Endothelial cell of umbilical vein (primary cell): ENCODE measurements at regions not wholly inside any gene's neighbourhood (a gene's known extent, or its start where the extent isn't known, plus 50 kb on each side); places are given as distances from the start of the nearest gene placed in this dataset.

ENCODE experiments used
- BruUV-seq: library from RNA; stranded (reverse); fragments of 400-500 nt; replicated peaks from 2 replicates; lab custom pipeline; 2021; lab: Mats Ljungman, UMichigan
- CTCF ChIA-PET: fragments of 300-600, 350-600 bp; sonication (Branson Sonifier 250); formaldehyde crosslinking; loops from one replicate; lab custom pipeline; 2021; ENCODE audit warnings: antibody characterized with exemption, inconsistent platforms; lab: Charles Lee
- POLR2A ChIA-PET: fragments of 300-600, 350-600 bp; sonication (Branson Sonifier 250); formaldehyde crosslinking; loops from one replicate; lab custom pipeline; 2021; ENCODE audit warnings: antibody characterized with exemption, inconsistent platforms; lab: Charles Lee
- DNase-seq: peaks from one replicate; pipeline ENCODE4 v3.0.0-alpha.2; 2011; ENCODE audit warnings: low read depth, low spot score
- FAIRE-seq: peaks from 2 replicates; lab custom pipeline; 2011; peaks lifted over from hg19 to GRCh38; lab: Jason Lieb, UNC
- H2AFZ ChIP-seq: 2 replicates; pipeline ENCODE4 v1.6.0; 2012; ENCODE audit warnings: low read depth, low read length, control low read depth, inconsistent platforms
- H3K27ac ChIP-seq: 2 replicates; pipeline ENCODE4 v1.5.1; 2011; ENCODE audit warnings: low read depth, mild to moderate bottlenecking, control low read depth, low read length, moderate library complexity; ENCODE audit not compliant: insufficient read depth
- H3K27me3 ChIP-seq, 2 experiments: 2 replicates each; pipeline versions ENCODE4 v1.6.0 to v1.6.1; 2011; ENCODE audit warnings: low read length in 2 of 2, mixed read lengths in 1 of 2; ENCODE audit not compliant: control insufficient read depth in 2 of 2, insufficient read depth in 2 of 2
- H3K36me3 ChIP-seq, 2 experiments: 2 replicates in 1 of 2; 3 replicates in 1 of 2; pipeline ENCODE4 v1.5.1; 2011; ENCODE audit warnings: low read length in 2 of 2, mild to moderate bottlenecking in 1 of 2, moderate library complexity in 1 of 2; ENCODE audit not compliant: control insufficient read depth in 2 of 2, insufficient read depth in 2 of 2; ENCODE audit errors: extremely low read depth in 1 of 2
- H3K4me1 ChIP-seq: 3 replicates; pipeline ENCODE4 v1.5.1; 2011; ENCODE audit warnings: mild to moderate bottlenecking, low read length; ENCODE audit not compliant: control insufficient read depth, insufficient read depth; ENCODE audit errors: extremely low read depth
- H3K4me2 ChIP-seq: 2 replicates; pipeline ENCODE4 v1.6.1; 2011; ENCODE audit warnings: low read length, control low read depth, mixed read lengths; ENCODE audit not compliant: insufficient read depth
- H3K4me3 ChIP-seq, 3 experiments: fragments of 200-600 bp in 1 of 3; sonication (generic), shearing (Covaris generic) in 1 of 3; replicated peaks in 1 of 3; 2 replicates each; pipeline ENCODE4 v1.5.1; 2011 to 2016; ENCODE audit warnings: control low read depth in 3 of 3, low read length in 3 of 3, mild to moderate bottlenecking in 2 of 3, inconsistent platforms in 1 of 3, low read depth in 1 of 3, moderate library complexity in 1 of 3; ENCODE audit not compliant: insufficient read depth in 1 of 3
- H3K79me2 ChIP-seq: 2 replicates; pipeline ENCODE4 v1.6.0; 2012; ENCODE audit warnings: low read length, inconsistent platforms; ENCODE audit not compliant: control insufficient read depth, insufficient read depth
- H3K9ac ChIP-seq: replicated peaks from 2 replicates; pipeline ENCODE3; 2011; ENCODE audit warnings: low read length, control low read depth; ENCODE audit not compliant: insufficient read depth; ENCODE audit errors: extremely low read depth
- H3K9me1 ChIP-seq: replicated peaks from 3 replicates; pipeline ENCODE4 v1.6.0; 2011; ENCODE audit warnings: mild to moderate bottlenecking, low read length; ENCODE audit not compliant: control insufficient read depth, insufficient read depth; ENCODE audit errors: extremely low read depth
- H3K9me3 ChIP-seq: replicated peaks from 2 replicates; pipeline ENCODE4 v1.5.1; 2012; ENCODE audit warnings: low read length, inconsistent platforms; ENCODE audit not compliant: control insufficient read depth, insufficient read depth
- H4K20me1 ChIP-seq: replicated peaks from 2 replicates; pipeline ENCODE3; 2011; ENCODE audit warnings: mild to moderate bottlenecking, low read length; ENCODE audit not compliant: control insufficient read depth, insufficient read depth; ENCODE audit errors: extremely low read depth
- CTCF ChIP-seq, 2 donors: IDR thresholded peaks; 1 replicate in 1 of 2; 2 replicates in 1 of 2; pipeline ENCODE4 v1.5.1; 2011; ENCODE audit warnings: low read length in 2 of 2, mild to moderate bottlenecking in 2 of 2, moderate library complexity in 2 of 2, control low read depth in 1 of 2, inconsistent platforms in 1 of 2, low read depth in 1 of 2; ENCODE audit not compliant: insufficient read depth in 1 of 2; ENCODE audit errors: extremely low read depth in 1 of 2
- EZH2 ChIP-seq: IDR thresholded peaks from 2 replicates; pipeline ENCODE4 v1.6.1; 2012; ENCODE audit warnings: borderline replicate concordance, low read depth, mild to moderate bottlenecking, moderate library complexity, low read length, inconsistent platforms; ENCODE audit not compliant: severe bottlenecking
- FOS ChIP-seq: IDR thresholded peaks from 2 replicates; pipeline ENCODE4 v1.6.1; 2011; ENCODE audit warnings: mild to moderate bottlenecking, low read length, moderate library complexity, borderline replicate concordance; ENCODE audit not compliant: insufficient read depth
- GATA2 ChIP-seq: IDR thresholded peaks from 2 replicates; pipeline ENCODE4 v1.7.0; 2011; ENCODE audit warnings: low read depth, mild to moderate bottlenecking, moderate library complexity, mixed read lengths, low read length; ENCODE audit not compliant: insufficient read length, insufficient read depth
- JUN ChIP-seq: IDR thresholded peaks from 2 replicates; pipeline ENCODE4 v1.6.1; 2011; ENCODE audit warnings: borderline replicate concordance, low read depth; ENCODE audit not compliant: insufficient read length, insufficient read depth
- MAX ChIP-seq: IDR thresholded peaks from 2 replicates; pipeline ENCODE4 v1.6.1; 2011; ENCODE audit not compliant: insufficient read depth, insufficient read length
- MYC ChIP-seq: IDR thresholded peaks from one replicate; pipeline ENCODE4 v1.6.1; 2011; ENCODE audit warnings: mild to moderate bottlenecking, low read depth, low read length
- POLR2A ChIP-seq: IDR thresholded peaks from 2 replicates; pipeline ENCODE4 v1.6.1; 2012; ENCODE audit warnings: low read depth, mild to moderate bottlenecking, control low read depth, low read length
- POLR2AphosphoS5 ChIP-seq: IDR thresholded peaks from 2 replicates; pipeline ENCODE4 v1.6.1; 2012; ENCODE audit warnings: low read depth, mild to moderate bottlenecking, control low read depth, low read length, moderate library complexity; ENCODE audit not compliant: insufficient read depth
- dilution Hi-C: fragments of 300-500 bp; cut with MboI; formaldehyde crosslinking; loops from one replicate; pipeline ENCODE4 v1.15.0; 2019; ENCODE audit warnings: low sequenced_read_pairs; ENCODE audit not compliant: extremely low pct_ligation_motif_present
- intact Hi-C: fragments of 100-400 bp; cut with micrococcal nuclease; formaldehyde crosslinking; loops from one replicate; pipeline ENCODE4 v1.10.0; 2022

- no peaks in the 10 kb centered on the region for H3K27me3 ChIP-seq
- peak overlapping the region; percentile 53 for H2AFZ ChIP-seq
- H3K9ac ChIP-seq: no peak overlapping the region
- H3K9me1 ChIP-seq: no peaks in the 10 kb centered on the region
- peak; percentile 43 for DNase-seq
- H3K4me3 ChIP-seq: no peak overlapping the region
- H3K36me3 ChIP-seq: no peaks in the 10 kb centered on the region
- no TSS peak for BruUV-seq
- peak overlapping the region; percentile 31 for H3K27ac ChIP-seq
- FAIRE-seq: peak; percentile 97
- ChIA-PET POLR2A (no interaction called here), CTCF (interaction anchor here (0.8 to 1.6 kb wide), 4 partner anchors 8 to 356 kb away, joined by 3 to 5 read pairs (median 4); partner anchors contain the start of gene MAMLD1)
- dilution Hi-C loops (no loop called here), intact Hi-C loops (loop anchor here (1.0 kb wide), 1 partner anchor 77 kb away; no protein-coding TSS in a partner anchor)
- no peaks in the 10 kb centered on the region for H3K79me2 ChIP-seq
- TF ChIP-seq MAX (no peak), JUN (no peak), GATA2 (peak; percentile 20), EZH2 (no peak), POLR2AphosphoS5 (peak; percentile 20)
- H3K4me2 ChIP-seq: peak overlapping the region; percentile 61
- no peaks in the 10 kb centered on the region for H4K20me1 ChIP-seq
- H3K9me3 ChIP-seq: no peaks in the 10 kb centered on the region
- H3K4me1 ChIP-seq: peaks cover 15% of the 10 kb centered on the region
These were observed 69.1 kb upstream of the EOLA2 start for GRCh38 chrX:150007356-150007755.

- no peak overlapping the region for H3K4me3 ChIP-seq
- TF ChIP-seq FOS (no peak), POLR2A (no peak), CTCF (IDR thresholded peaks at IDR 0.05; ENCODE audit: extremely low read depth in 1 of 2, insufficient read depth in 1 of 2, low read depth in 1 of 2, low read length in 2 of 2) (no peak), GATA2 (no peak), MAX (no peak), MYC (no peak), POLR2AphosphoS5 (no peak), JUN (no peak), EZH2 (no peak)
- no peak overlapping the region for H2AFZ ChIP-seq
- H3K27me3 ChIP-seq: no peaks in the 10 kb centered on the region
- no peak overlapping the region for H3K9ac ChIP-seq
- H3K9me1 ChIP-seq: no peaks in the 10 kb centered on the region
- H3K27ac ChIP-seq: no peak overlapping the region
- H3K36me3 ChIP-seq: no peaks in the 10 kb centered on the region
- H3K9me3 ChIP-seq: no peaks in the 10 kb centered on the region
- H4K20me1 ChIP-seq: no peaks in the 10 kb centered on the region
- dilution Hi-C loops: no loop called here
- intact Hi-C loops: no loop called here
- H3K4me2 ChIP-seq: no peak overlapping the region
- peaks cover 2% of the 10 kb centered on the region for H3K4me1 ChIP-seq
- CTCF ChIA-PET: no interaction called here
- DNase-seq (no peak), FAIRE-seq (no peak)
- no TSS peak for BruUV-seq
- H3K79me2 ChIP-seq: no peaks in the 10 kb centered on the region
- POLR2A ChIA-PET: no interaction called here
These were observed 74.5 kb upstream of the EOLA2 start for GRCh38 chrX:150012647-150013381.
